GM12878 (cell line): ENCODE measurements at regions not wholly inside any gene's neighbourhood (a gene's known extent, or its start where the extent isn't known, plus 50 kb on each side); places are given as distances from the start of the nearest gene placed in this dataset.

Experiments
- ATAC-seq: fragments of 200-7000 bp; cut with Tn5 transposase; 3 replicates; pipeline ENCODE4 v1.9.1; 2020; ENCODE audit warnings: mild to moderate bottlenecking, moderate library complexity
- BruUV-seq: library from RNA; stranded (reverse); fragments of 400-500 nt; replicated peaks from 2 replicates; lab custom pipeline; 2021; lab: Mats Ljungman, UMichigan
- CTCF ChIA-PET: fragments of 300-600 bp; sonication (Branson Sonifier 250); formaldehyde crosslinking; extraction: SDS; loops from one replicate; lab custom pipeline; 2021; ENCODE audit warnings: inconsistent platforms; lab: Yijun Ruan, JAX
- POLR2A ChIA-PET: fragments of 350-600 bp; formaldehyde crosslinking; extraction: SDS; loops from one replicate; lab custom pipeline; 2021; ENCODE audit warnings: inconsistent platforms; lab: Charles Lee
- RAD21 ChIA-PET: fragments of 300-600 bp; sonication (Branson Sonifier 250); formaldehyde crosslinking; loops from one replicate; lab custom pipeline; 2023; ENCODE audit warnings: antibody characterized with exemption; ENCODE audit not compliant: unreplicated experiment; lab: Charles Lee
- SMC1A ChIA-PET: fragments of 300-600 bp; sonication (Branson Sonifier 250); formaldehyde crosslinking; loops from one replicate; lab custom pipeline; 2023; ENCODE audit not compliant: unreplicated experiment, uncharacterized antibody; lab: Charles Lee
- DNase-seq: peaks from one replicate; pipeline ENCODE4 v3.0.0-alpha.2; 2011; ENCODE audit warnings: low read depth, low spot score
- FAIRE-seq: peaks from 3 replicates; lab custom pipeline; 2011; peaks lifted over from hg19 to GRCh38; lab: Jason Lieb, UNC
- H2AFZ ChIP-seq: 2 replicates; pipeline ENCODE4 v1.6.0; 2011; ENCODE audit warnings: low read depth, low read length, control low read depth; ENCODE audit not compliant: control insufficient read depth
- H3K27ac ChIP-seq: 2 replicates; pipeline ENCODE4 v1.5.1; 2011; ENCODE audit warnings: control low read depth; ENCODE audit not compliant: control insufficient read depth, insufficient read depth
- H3K27me3 ChIP-seq, 2 experiments: replicated peaks in 1 of 2; 2 replicates each; pipeline versions ENCODE4 v1.6.0 to v1.6.1; 2011; ENCODE audit warnings: low read length in 1 of 2; ENCODE audit not compliant: control insufficient read depth in 2 of 2, insufficient read depth in 2 of 2
- H3K36me3 ChIP-seq, 2 experiments: 2 replicates each; pipeline ENCODE4 v1.5.1; 2011; ENCODE audit warnings: low read length in 1 of 2; ENCODE audit not compliant: control insufficient read depth in 2 of 2, insufficient read depth in 2 of 2
- H3K4me1 ChIP-seq: 2 replicates; pipeline ENCODE4 v1.6.1; 2011; ENCODE audit warnings: mild to moderate bottlenecking, low read length, moderate library complexity, mixed read lengths; ENCODE audit not compliant: control insufficient read depth, insufficient read depth
- H3K4me2 ChIP-seq: 2 replicates; pipeline ENCODE4 v1.6.0; 2011; ENCODE audit warnings: control low read depth; ENCODE audit not compliant: control insufficient read depth, insufficient read depth
- H3K4me3 ChIP-seq: fragments of 200-600 bp; sonication (generic); 2 replicates; pipeline ENCODE4 v1.5.1; 2016
- H3K79me2 ChIP-seq: 2 replicates; pipeline ENCODE4 v1.6.0; 2011; ENCODE audit warnings: low read length; ENCODE audit not compliant: control insufficient read depth, insufficient read depth
- H3K9ac ChIP-seq: 2 replicates; pipeline ENCODE4 v1.8.0; 2011; ENCODE audit warnings: low read length, control low read depth, mixed read lengths; ENCODE audit not compliant: control insufficient read depth, insufficient read depth
- H3K9me3 ChIP-seq: replicated peaks from 3 replicates; pipeline ENCODE4 v1.5.1; 2011; ENCODE audit warnings: mild to moderate bottlenecking, low read length; ENCODE audit not compliant: control insufficient read depth, insufficient read depth
- H4K20me1 ChIP-seq: 2 replicates; pipeline ENCODE4 v1.6.0; 2011; ENCODE audit not compliant: control insufficient read depth, insufficient read depth
- ATF2 ChIP-seq: IDR thresholded peaks from 2 replicates; pipeline ENCODE4 v1.6.1; 2012; ENCODE audit warnings: low read length, inconsistent platforms
- BRCA1 ChIP-seq: IDR thresholded peaks from 2 replicates; pipeline ENCODE4 v1.6.1; 2011; ENCODE audit warnings: low read depth, low read length, improper control_type of control experiment
- CBFB ChIP-seq: IDR thresholded peaks from 2 replicates; pipeline ENCODE4 v1.6.1; 2016; ENCODE audit warnings: antibody characterized with exemption, low read depth
- FOXK2 ChIP-seq: fragments of 450-650 bp; IDR thresholded peaks from 2 replicates; pipeline ENCODE4 v1.6.1; 2017; ENCODE audit warnings: mild to moderate bottlenecking, moderate library complexity
- IRF4 ChIP-seq: IDR thresholded peaks from 2 replicates; pipeline ENCODE4 v1.6.1; 2011; ENCODE audit warnings: low read depth, low read length
- SPI1 ChIP-seq: IDR thresholded peaks from 2 replicates; pipeline ENCODE4 v1.6.1; 2011; ENCODE audit warnings: low read depth, mild to moderate bottlenecking, low read length, moderate library complexity, borderline replicate concordance; ENCODE audit not compliant: insufficient read depth
- WGBS: methylation state at CpG from one replicate; pipeline ENCODE4 v1.1.6; 2016; ENCODE audit warnings: low lambda C conversion rate; ENCODE audit not compliant: insufficient replicate concordance, insufficient coverage; ENCODE audit errors: missing lambda C conversion rate; 5-methylcytosine and 5-hydroxymethylcytosine counted together
- in situ Hi-C: fragments of 300-500 bp; cut with MboI; formaldehyde crosslinking; loops from 9 replicates; pipeline ENCODE4 v1.14.3; 2018; ENCODE audit warnings: mixed read lengths
- intact Hi-C: fragments of 100-400 bp; cut with micrococcal nuclease; formaldehyde crosslinking; loops from one replicate; pipeline ENCODE4 v1.14.2; 2022; ENCODE audit not compliant: unreplicated experiment
- TF ChIP-seq, protein P1 (sequence below): fragments of 450-650 bp; formaldehyde crosslinking; IDR thresholded peaks from 2 replicates; pipeline ENCODE4 v1.4.0; 2020; ENCODE audit warnings: mild to moderate bottlenecking, moderate library complexity

GRCh38 chr16:85321509-85322271 lies 209.4 kb upstream of the CIBAR2 start (continued):
- no peak for TF ChIP-seq ATF2
- TF ChIP-seq CBFB: no peak
- no peak for TF ChIP-seq BRCA1
- TF ChIP-seq IRF4: no peak

- DNase-seq: no peak
- WGBS: 40% methylated on average over 14 of the region's 14 CpGs
These were observed 211.1 kb upstream of the CIBAR2 start for GRCh38 chr16:85323230-85323960.

More at GRCh38 chr16:85323230-85323960, 211.1 kb upstream of the CIBAR2 start:
- H3K79me2 ChIP-seq: no peaks in the 10 kb centered on the region
- no peak overlapping the region for H3K4me3 ChIP-seq
- H3K9ac ChIP-seq: no peak overlapping the region
- BruUV-seq: no TSS peak
- SMC1A ChIA-PET: no interaction called here
- peaks cover 0 to 4% of the 10 kb centered on the region in 2 experiments; a peak in 1 of 4 replicates for H3K27me3 ChIP-seq
- TF ChIP-seq FOXK2 (no peak), SPI1 (no peak)
- TF ChIP-seq, protein P1, sequence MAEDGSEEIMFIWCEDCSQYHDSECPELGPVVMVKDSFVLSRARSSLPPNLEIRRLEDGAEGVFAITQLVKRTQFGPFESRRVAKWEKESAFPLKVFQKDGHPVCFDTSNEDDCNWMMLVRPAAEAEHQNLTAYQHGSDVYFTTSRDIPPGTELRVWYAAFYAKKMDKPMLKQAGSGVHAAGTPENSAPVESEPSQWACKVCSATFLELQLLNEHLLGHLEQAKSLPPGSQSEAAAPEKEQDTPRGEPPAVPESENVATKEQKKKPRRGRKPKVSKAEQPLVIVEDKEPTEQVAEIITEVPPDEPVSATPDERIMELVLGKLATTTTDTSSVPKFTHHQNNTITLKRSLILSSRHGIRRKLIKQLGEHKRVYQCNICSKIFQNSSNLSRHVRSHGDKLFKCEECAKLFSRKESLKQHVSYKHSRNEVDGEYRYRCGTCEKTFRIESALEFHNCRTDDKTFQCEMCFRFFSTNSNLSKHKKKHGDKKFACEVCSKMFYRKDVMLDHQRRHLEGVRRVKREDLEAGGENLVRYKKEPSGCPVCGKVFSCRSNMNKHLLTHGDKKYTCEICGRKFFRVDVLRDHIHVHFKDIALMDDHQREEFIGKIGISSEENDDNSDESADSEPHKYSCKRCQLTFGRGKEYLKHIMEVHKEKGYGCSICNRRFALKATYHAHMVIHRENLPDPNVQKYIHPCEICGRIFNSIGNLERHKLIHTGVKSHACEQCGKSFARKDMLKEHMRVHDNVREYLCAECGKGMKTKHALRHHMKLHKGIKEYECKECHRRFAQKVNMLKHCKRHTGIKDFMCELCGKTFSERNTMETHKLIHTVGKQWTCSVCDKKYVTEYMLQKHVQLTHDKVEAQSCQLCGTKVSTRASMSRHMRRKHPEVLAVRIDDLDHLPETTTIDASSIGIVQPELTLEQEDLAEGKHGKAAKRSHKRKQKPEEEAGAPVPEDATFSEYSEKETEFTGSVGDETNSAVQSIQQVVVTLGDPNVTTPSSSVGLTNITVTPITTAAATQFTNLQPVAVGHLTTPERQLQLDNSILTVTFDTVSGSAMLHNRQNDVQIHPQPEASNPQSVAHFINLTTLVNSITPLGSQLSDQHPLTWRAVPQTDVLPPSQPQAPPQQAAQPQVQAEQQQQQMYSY (CRISPR knock-in tag): no peak
- TF ChIP-seq, all 136 proteins: peak for 0
- no peak for ATAC-seq
- intact Hi-C loops: no loop called here
- no peaks in the 10 kb centered on the region for H3K4me1 ChIP-seq
- no peak overlapping the region for H3K27ac ChIP-seq
- H2AFZ ChIP-seq: no peak overlapping the region
- RAD21 ChIA-PET: no interaction called here
- H3K9me3 ChIP-seq: no peaks in the 10 kb centered on the region; the same call in 2 of the 3 replicates
- H4K20me1 ChIP-seq: no peaks in the 10 kb centered on the region
- no peak overlapping the region for H3K4me2 ChIP-seq
- POLR2A ChIA-PET: no interaction called here
- no peak for FAIRE-seq
- in situ Hi-C loops: no loop called here
- no peaks in the 10 kb centered on the region for H3K36me3 ChIP-seq
- CTCF ChIA-PET: no interaction called here
